ENCODE measurements at regions not wholly inside any gene's neighbourhood (a gene's known extent, or its start where the extent isn't known, plus 50 kb on each side); places are given as distances from the start of the nearest gene placed in this dataset.

- TF ChIP-seq CHD7 (IDR thresholded peaks at IDR 0.05; ENCODE audit: insufficient replicate concordance, low read length) = no peak
- TF ChIP-seq E2F6 (IDR thresholded peaks at IDR 0.05) = no peak
- TF ChIP-seq BACH1 (IDR thresholded peaks at IDR 0.05; ENCODE audit: low read length) = no peak
- TF ChIP-seq GABPA (IDR thresholded peaks at IDR 0.05; ENCODE audit: borderline replicate concordance, insufficient read depth, low read length) = no peak
- no peak for TF ChIP-seq YY1 (IDR thresholded peaks at IDR 0.05; ENCODE audit: low read depth, low read length)
- no peak for TF ChIP-seq RFX5 (IDR thresholded peaks at IDR 0.05; ENCODE audit: borderline replicate concordance, low read depth, low read length)
- no peak for TF ChIP-seq CHD1 (IDR thresholded peaks at IDR 0.05; ENCODE audit: low read depth, low read length)
- TF ChIP-seq SIRT6 (IDR thresholded peaks at IDR 0.05; ENCODE audit: low read length) = no peak
- no peak for TF ChIP-seq RAD21 (IDR thresholded peaks at IDR 0.05 in 1 of 2, conservative IDR thresholded peaks at IDR 0.05 in 1 of 2; ENCODE audit: low read depth in 2 of 2, low read length in 2 of 2)
- TF ChIP-seq RBBP5 (IDR thresholded peaks at IDR 0.05; ENCODE audit: borderline replicate concordance, low read depth, low read length) = no peak
Observed at GRCh38 chr15:70316059-70316600, 218.4 kb upstream of the TLE3 start (continued).

Measured in H1 (cell line).